HG03457 (cell line): ENCODE measurements at regions not wholly inside any gene's neighbourhood (a gene's known extent, or its start where the extent isn't known, plus 50 kb on each side); places are given as distances from the start of the nearest gene placed in this dataset.

Source experiments
- ATAC-seq: cut with Tn5 transposase; IDR thresholded peaks from one replicate; pipeline ENCODE4 v1.9.1; 2021; ENCODE audit warnings: moderate number of reproducible peaks; ENCODE audit not compliant: unreplicated experiment

GRCh38 chr10:129416956-129417765 is 49.9 kb upstream of the MGMT start:
- ATAC-seq = no peak
